ENCODE measurements at regions not wholly inside any gene's neighbourhood (a gene's known extent, or its start where the extent isn't known, plus 50 kb on each side); places are given as distances from the start of the nearest gene placed in this dataset.

DNA sequence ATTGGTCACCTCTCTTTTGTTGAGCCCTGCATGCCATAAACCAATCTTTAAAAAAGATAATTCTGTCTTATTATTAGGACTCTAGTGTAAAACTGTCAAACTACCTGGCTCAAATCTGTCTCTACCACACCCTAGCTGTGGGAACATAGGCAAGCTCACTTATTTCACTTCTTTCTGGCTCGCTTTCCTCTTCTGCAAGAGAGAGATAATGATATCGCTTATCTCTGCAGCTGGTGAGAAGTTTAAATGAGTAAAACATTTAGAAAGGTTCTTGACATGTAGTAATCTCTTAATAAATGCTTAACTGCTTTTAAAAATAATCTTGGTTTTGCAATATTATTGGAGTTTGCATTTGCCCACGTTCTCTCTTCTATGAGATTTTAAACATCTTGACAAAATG, 1109.2 kb downstream of the RAPGEF2 start:
- no peak for TF ChIP-seq EZH2 (IDR thresholded peaks at IDR 0.05; ENCODE audit: low read length)
- TF ChIP-seq, protein P1, sequence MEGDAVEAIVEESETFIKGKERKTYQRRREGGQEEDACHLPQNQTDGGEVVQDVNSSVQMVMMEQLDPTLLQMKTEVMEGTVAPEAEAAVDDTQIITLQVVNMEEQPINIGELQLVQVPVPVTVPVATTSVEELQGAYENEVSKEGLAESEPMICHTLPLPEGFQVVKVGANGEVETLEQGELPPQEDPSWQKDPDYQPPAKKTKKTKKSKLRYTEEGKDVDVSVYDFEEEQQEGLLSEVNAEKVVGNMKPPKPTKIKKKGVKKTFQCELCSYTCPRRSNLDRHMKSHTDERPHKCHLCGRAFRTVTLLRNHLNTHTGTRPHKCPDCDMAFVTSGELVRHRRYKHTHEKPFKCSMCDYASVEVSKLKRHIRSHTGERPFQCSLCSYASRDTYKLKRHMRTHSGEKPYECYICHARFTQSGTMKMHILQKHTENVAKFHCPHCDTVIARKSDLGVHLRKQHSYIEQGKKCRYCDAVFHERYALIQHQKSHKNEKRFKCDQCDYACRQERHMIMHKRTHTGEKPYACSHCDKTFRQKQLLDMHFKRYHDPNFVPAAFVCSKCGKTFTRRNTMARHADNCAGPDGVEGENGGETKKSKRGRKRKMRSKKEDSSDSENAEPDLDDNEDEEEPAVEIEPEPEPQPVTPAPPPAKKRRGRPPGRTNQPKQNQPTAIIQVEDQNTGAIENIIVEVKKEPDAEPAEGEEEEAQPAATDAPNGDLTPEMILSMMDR (optimal IDR thresholded peaks at IDR 0.05 in 1 of 3, IDR thresholded peaks at IDR 0.05 in 1 of 3, conservative IDR thresholded peaks at IDR 0.05 in 1 of 3; ENCODE audit: extremely low read depth in 1 of 3, insufficient read depth in 2 of 3, low read length in 3 of 3) = no peak

All from keratinocyte (primary cell).